IMR-90 (cell line): ENCODE measurements at regions not wholly inside any gene's neighbourhood (a gene's known extent, or its start where the extent isn't known, plus 50 kb on each side); places are given as distances from the start of the nearest gene placed in this dataset.

Experiments used
- ATAC-seq: fragments of 200-7000 bp; cut with Tn5 transposase; 2 replicates; pipeline ENCODE4 v1.9.1; 2020; ENCODE audit warnings: low read depth, mild to moderate bottlenecking, moderate library complexity
- BruUV-seq: library from RNA; stranded (reverse); fragments of 400-500 nt; replicated peaks from 2 replicates; lab custom pipeline; 2021; lab: Mats Ljungman, UMichigan
- CTCF ChIA-PET: fragments of 300-600 bp; formaldehyde crosslinking; extraction: SDS; loops from one replicate; lab custom pipeline; 2021; ENCODE audit warnings: antibody characterized with exemption; lab: Yijun Ruan, JAX
- POLR2A ChIA-PET: fragments of 300-600 bp; sonication (Branson Sonifier 250); formaldehyde crosslinking; loops from one replicate; lab custom pipeline; 2022; ENCODE audit warnings: antibody characterized with exemption; ENCODE audit not compliant: unreplicated experiment; lab: Charles Lee
- DNase-seq: peaks from one replicate; pipeline ENCODE4 v3.0.0; 2013
- H2AFZ ChIP-seq: replicated peaks from 2 replicates; pipeline ENCODE3; 2013; ENCODE audit warnings: low read length, mild to moderate bottlenecking; ENCODE audit not compliant: poor library complexity
- H2AK5ac ChIP-seq: 2 replicates; pipeline ENCODE4 v1.6.1; 2013; ENCODE audit warnings: low read depth, low read length, inconsistent platforms
- H2AK9ac ChIP-seq: replicated peaks from 2 replicates; pipeline ENCODE3; 2013; ENCODE audit warnings: mild to moderate bottlenecking, low read depth, low read length, moderate library complexity; ENCODE audit not compliant: poor library complexity
- H2BK120ac ChIP-seq: 2 replicates; pipeline ENCODE4 v1.6.1; 2013; ENCODE audit warnings: low read depth, low read length, inconsistent platforms
- H2BK15ac ChIP-seq: 3 replicates; pipeline ENCODE4 v1.6.1; 2013; ENCODE audit warnings: low read depth, low read length, inconsistent platforms
- H2BK20ac ChIP-seq: 2 replicates; pipeline ENCODE4 v1.6.1; 2013; ENCODE audit warnings: low read depth, mild to moderate bottlenecking, inconsistent platforms, low read length, moderate library complexity
- H2BK5ac ChIP-seq: 2 replicates; pipeline ENCODE4 v1.6.1; 2013; ENCODE audit warnings: mild to moderate bottlenecking, low read depth, low read length, inconsistent platforms; ENCODE audit not compliant: poor library complexity, severe bottlenecking
- H3K14ac ChIP-seq: replicated peaks from 2 replicates; pipeline ENCODE4 v1.6.1; 2013; ENCODE audit warnings: low read depth, low read length, inconsistent platforms
- H3K18ac ChIP-seq: 2 replicates; pipeline ENCODE4 v1.6.1; 2013; ENCODE audit warnings: low read depth, low read length, control low read depth
- H3K23ac ChIP-seq: 2 replicates; pipeline ENCODE4 v1.6.1; 2013; ENCODE audit warnings: low read depth, low read length, inconsistent platforms
- H3K27ac ChIP-seq: 2 replicates; pipeline ENCODE4 v1.5.1; 2013; ENCODE audit warnings: mild to moderate bottlenecking, control low read depth, low read length; ENCODE audit not compliant: insufficient read depth
- H3K27me3 ChIP-seq: 2 replicates; pipeline ENCODE4 v1.6.1; 2013; ENCODE audit warnings: low read length; ENCODE audit not compliant: control insufficient read depth, insufficient read depth
- H3K36me3 ChIP-seq: 2 replicates; pipeline ENCODE4 v1.6.1; 2013; ENCODE audit warnings: low read length, mixed read lengths; ENCODE audit not compliant: control insufficient read depth, insufficient read depth
- H3K4ac ChIP-seq: 2 replicates; pipeline ENCODE4 v1.6.1; 2013; ENCODE audit warnings: low read depth, low read length, inconsistent platforms
- H3K4me1 ChIP-seq: 2 replicates; pipeline ENCODE4 v1.6.1; 2013; ENCODE audit warnings: low read length, mixed read lengths; ENCODE audit not compliant: control insufficient read depth, insufficient read depth
- H3K4me2 ChIP-seq: 2 replicates; pipeline ENCODE4 v1.6.1; 2013; ENCODE audit warnings: low read depth, mild to moderate bottlenecking, control low read depth, low read length, moderate library complexity
- H3K4me3 ChIP-seq: 2 replicates; pipeline ENCODE4 v1.5.1; 2013; ENCODE audit warnings: low read depth, mild to moderate bottlenecking, control low read depth, low read length, moderate library complexity; ENCODE audit not compliant: insufficient read depth
- H3K56ac ChIP-seq: 2 replicates; pipeline ENCODE4 v1.6.1; 2013; ENCODE audit warnings: low read length, inconsistent platforms; ENCODE audit not compliant: insufficient read depth; ENCODE audit errors: extremely low read depth
- H3K79me1 ChIP-seq, 2 experiments: 2 replicates each; pipeline ENCODE4 v1.6.1; 2013; ENCODE audit warnings: low read length in 2 of 2, inconsistent platforms in 1 of 2, low read depth in 1 of 2
- H3K9ac ChIP-seq: 2 replicates; pipeline ENCODE4 v1.6.1; 2013; ENCODE audit warnings: low read depth, low read length, control low read depth
- H3K9me1 ChIP-seq: 2 replicates; pipeline ENCODE4 v1.6.1; 2013; ENCODE audit warnings: low read length, inconsistent platforms; ENCODE audit not compliant: insufficient read depth
- H3K9me3 ChIP-seq: 2 replicates; pipeline ENCODE4 v1.6.1; 2013; ENCODE audit warnings: low read length; ENCODE audit not compliant: control insufficient read depth, insufficient read depth
- H4K20me1 ChIP-seq: 2 replicates; pipeline ENCODE4 v1.6.1; 2013; ENCODE audit warnings: low read length, inconsistent platforms; ENCODE audit not compliant: insufficient read depth
- H4K5ac ChIP-seq: 2 replicates; pipeline ENCODE4 v1.6.1; 2013; ENCODE audit warnings: mild to moderate bottlenecking, low read depth, low read length, control low read depth
- H4K8ac ChIP-seq, 2 experiments: 2 replicates each; pipeline ENCODE4 v1.6.1; 2013; ENCODE audit warnings: low read depth in 2 of 2, low read length in 2 of 2, control low read depth in 1 of 2, inconsistent platforms in 1 of 2
- H4K91ac ChIP-seq: 2 replicates; pipeline ENCODE4 v1.6.1; 2013; ENCODE audit warnings: low read depth, low read length, inconsistent platforms; ENCODE audit not compliant: insufficient read depth
- BHLHE40 ChIP-seq: fragments of 150-350 bp; IDR thresholded peaks from 2 replicates; pipeline ENCODE4 v1.6.1; 2016; ENCODE audit warnings: mild to moderate bottlenecking, low read depth, low read length
- CEBPB ChIP-seq: IDR thresholded peaks from 2 replicates; pipeline ENCODE4 v1.6.1; 2012; ENCODE audit warnings: low read depth, low read length, improper control_type of control experiment
- CHD1 ChIP-seq: IDR thresholded peaks from 2 replicates; pipeline ENCODE4 v1.6.1; 2012; ENCODE audit warnings: low read depth, low read length, improper control_type of control experiment
- CTCF ChIP-seq: conservative IDR thresholded peaks from 2 replicates; pipeline ENCODE4 v1.5.1; 2012; ENCODE audit warnings: mild to moderate bottlenecking, low read depth, low read length, improper control_type of control experiment
- ELK1 ChIP-seq: fragments of 150-350 bp; IDR thresholded peaks from 2 replicates; pipeline ENCODE4 v1.6.1; 2016; ENCODE audit warnings: low read depth, mild to moderate bottlenecking, low read length, moderate library complexity, borderline replicate concordance
- FOS ChIP-seq: fragments of 150-350 bp; IDR thresholded peaks from 2 replicates; pipeline ENCODE4 v1.6.1; 2016; ENCODE audit warnings: low read depth, low read length
- MAFK ChIP-seq: IDR thresholded peaks from 2 replicates; pipeline ENCODE4 v1.6.1; 2012; ENCODE audit warnings: low read depth, low read length, improper control_type of control experiment
- MAZ ChIP-seq: IDR thresholded peaks from 2 replicates; pipeline ENCODE4 v1.6.1; 2012; ENCODE audit warnings: low read depth, mild to moderate bottlenecking, low read length, improper control_type of control experiment, moderate library complexity, borderline replicate concordance
- MXI1 ChIP-seq: IDR thresholded peaks from 2 replicates; pipeline ENCODE4 v1.6.1; 2012; ENCODE audit warnings: low read depth, mild to moderate bottlenecking, low read length, moderate library complexity, borderline replicate concordance
- NFE2L2 ChIP-seq: fragments of 150-350 bp; IDR thresholded peaks from 2 replicates; pipeline ENCODE4 v1.6.1; 2016; ENCODE audit warnings: low read depth, mild to moderate bottlenecking, low read length
- POLR2A ChIP-seq: IDR thresholded peaks from 2 replicates; pipeline ENCODE4 v1.6.1; 2012; ENCODE audit warnings: mild to moderate bottlenecking, low read depth, low read length
- RAD21 ChIP-seq: IDR thresholded peaks from 2 replicates; pipeline ENCODE4 v1.6.1; 2012; ENCODE audit warnings: low read length, improper control_type of control experiment
- RCOR1 ChIP-seq: IDR thresholded peaks from 2 replicates; pipeline ENCODE4 v1.6.1; 2012; ENCODE audit warnings: mild to moderate bottlenecking, low read length, improper control_type of control experiment; ENCODE audit not compliant: insufficient replicate concordance
- RFX5 ChIP-seq: IDR thresholded peaks from 2 replicates; pipeline ENCODE4 v1.8.0; 2012; ENCODE audit warnings: low read depth, mild to moderate bottlenecking, low read length, moderate library complexity
- SMC3 ChIP-seq: fragments of 150-350 bp; IDR thresholded peaks from 2 replicates; pipeline ENCODE4 v1.6.1; 2016; ENCODE audit warnings: low read depth, mild to moderate bottlenecking, antibody characterized with exemption, low read length, moderate library complexity
- USF2 ChIP-seq: fragments of 150-350 bp; IDR thresholded peaks from 2 replicates; pipeline ENCODE4 v1.6.1; 2017; ENCODE audit warnings: mild to moderate bottlenecking, antibody characterized with exemption, low read length, low read depth
- WGBS, 2 experiments: methylation state at CpG; one replicate each; pipeline versions ENCODE4 v1.1.5 to v1.1.7; 2013; ENCODE audit warnings: missing lambda C conversion rate in 2 of 2; ENCODE audit not compliant: insufficient read length in 1 of 2; ENCODE audit errors: extremely low coverage in 2 of 2; 5-methylcytosine and 5-hydroxymethylcytosine counted together
- dilution Hi-C: fragments of 300-500 bp; cut with HindIII; formaldehyde crosslinking; loops from one replicate; pipeline ENCODE4 v1.14.3; 2018; ENCODE audit warnings: low sequenced_read_pairs; ENCODE audit not compliant: unreplicated experiment
- in situ Hi-C: fragments of 300-500 bp; cut with MboI; formaldehyde crosslinking; loops from 3 replicates; pipeline ENCODE4 v1.14.3; 2019; ENCODE audit warnings: low sequenced_read_pairs, inconsistent platforms, mixed read lengths
- intact Hi-C: fragments of 100-400 bp; cut with micrococcal nuclease; formaldehyde crosslinking; loops from 2 replicates; pipeline ENCODE4 v1.10.0; 2022

- no peaks in the 10 kb centered on the region for H4K20me1 ChIP-seq
Observed at GRCh38 chr2:153543635-153544071, 65.1 kb upstream of the RPRM start.

More at GRCh38 chr2:153543635-153544071, 65.1 kb upstream of the RPRM start:
- Histone ChIP-seq H3K4ac (no peak overlapping the region), H3K36me3 (no peaks in the 10 kb centered on the region), H2BK15ac (no peak overlapping the region), H2BK5ac (no peak overlapping the region), H3K14ac (no peak overlapping the region), H4K8ac (no peak overlapping the region), H3K9ac (no peak overlapping the region), H4K5ac (no peak overlapping the region), H3K27ac (no peak overlapping the region), H3K56ac (no peak overlapping the region), H2AFZ (no peak overlapping the region), H3K79me1 (no peaks in the 10 kb centered on the region), H3K9me3 (peaks cover 11% of the 10 kb centered on the region), H2AK9ac (no peak overlapping the region), H3K23ac (no peak overlapping the region), H3K18ac (no peak overlapping the region), H3K9me1 (no peaks in the 10 kb centered on the region), H3K27me3 (no peaks in the 10 kb centered on the region), H2AK5ac (no peak overlapping the region), H3K4me3 (no peak overlapping the region), H3K4me2 (no peak overlapping the region), H4K91ac (no peak overlapping the region), H2BK20ac (no peak overlapping the region), H3K4me1 (no peaks in the 10 kb centered on the region), H2BK120ac (no peak overlapping the region)
- dilution Hi-C loops (no loop called here), in situ Hi-C loops (no loop called here), intact Hi-C loops (no loop called here)
- BruUV-seq: no TSS peak
- POLR2A ChIA-PET: no interaction called here
- CTCF ChIA-PET: no interaction called here
- no peak for ATAC-seq
- no peak for DNase-seq
- 0% methylated on average over 1 of the region's 5 CpGs; no CpG with 5 or more reads in 1 of the 2 experiments for WGBS, 2 experiments
- TF ChIP-seq MAFK (no peak), ELK1 (no peak), RFX5 (no peak), CHD1 (no peak), USF2 (no peak), RAD21 (no peak), MXI1 (no peak), NFE2L2 (no peak), POLR2A (no peak), MAZ (no peak), CEBPB (no peak), RCOR1 (no peak), FOS (no peak), CTCF (no peak), BHLHE40 (no peak), SMC3 (no peak)
